GM19463 (cell line): ENCODE measurements at regions not wholly inside any gene's neighbourhood (a gene's known extent, or its start where the extent isn't known, plus 50 kb on each side); places are given as distances from the start of the nearest gene placed in this dataset.
"Not testable (repeated sequence)": the region's sequence is repeated elsewhere in the genome, so short reads cannot be mapped to it uniquely, and the experiment has no call there.

Source experiments
- ATAC-seq: cut with Tn5 transposase; IDR thresholded peaks from one replicate; pipeline ENCODE4 v1.9.1; 2021; ENCODE audit warnings: mild to moderate bottlenecking, moderate library complexity; ENCODE audit not compliant: unreplicated experiment

- no peak for ATAC-seq
These were observed 205.7 kb downstream of the TANC2 start for GRCh38 chr17:63171428-63172393.

- no peak for ATAC-seq
These were observed 207.4 kb downstream of the TANC2 start for GRCh38 chr17:63173450-63173849.

GRCh38 chr17:63173903-63174302, 207.9 kb downstream of the TANC2 start:
- no peak for ATAC-seq

GRCh38 chr17:63178530-63178929, 212.5 kb downstream of the TANC2 start:
- no peak for ATAC-seq

GRCh38 chr17:63181856-63182255, 215.8 kb downstream of the TANC2 start:
- ATAC-seq, result no peak

GRCh38 chr17:63185420-63185819, 219.4 kb downstream of the TANC2 start:
- no peak for ATAC-seq

- no peak for ATAC-seq
These were observed 223.0 kb downstream of the TANC2 start for GRCh38 chr17:63189082-63189481.

- no peak for ATAC-seq
These were observed 223.9 kb downstream of the TANC2 start for GRCh38 chr17:63189930-63190329.

GRCh38 chr17:63190821-63191370, 224.9 kb downstream of the TANC2 start:
- ATAC-seq, result no peak

- no peak for ATAC-seq
These were observed 225.6 kb downstream of the TANC2 start for GRCh38 chr17:63191610-63192009.

- no peak for ATAC-seq
These were observed 227.8 kb downstream of the TANC2 start for GRCh38 chr17:63193827-63194226.

- no peak for ATAC-seq
These were observed 230.8 kb downstream of the TANC2 start for GRCh38 chr17:63196772-63197335.

GRCh38 chr17:63203652-63204051, 237.6 kb downstream of the TANC2 start:
- ATAC-seq, result no peak

- no peak for ATAC-seq
These were observed 224.2 kb downstream of the CYB561 start for GRCh38 chr17:63221939-63222338.

GRCh38 chr17:63222655-63223054, 223.5 kb downstream of the CYB561 start:
- no peak for ATAC-seq

- ATAC-seq, result no peak
These were observed 222.7 kb downstream of the CYB561 start for GRCh38 chr17:63223212-63223911.

GRCh38 chr17:63224644-63225043, 221.5 kb downstream of the CYB561 start:
- ATAC-seq, result no peak

- ATAC-seq, result not testable (repeated sequence)
These were observed 219.4 kb downstream of the CYB561 start for GRCh38 chr17:63226720-63227119.

- not testable (repeated sequence) for ATAC-seq
These were observed 215.0 kb downstream of the CYB561 start for GRCh38 chr17:63231015-63231620.

- no peak for ATAC-seq
These were observed 213.4 kb downstream of the CYB561 start for GRCh38 chr17:63232565-63233310.
